Brain microvascular endothelial cell (primary cell): ENCODE measurements at regions not wholly inside any gene's neighbourhood (a gene's known extent, or its start where the extent isn't known, plus 50 kb on each side); places are given as distances from the start of the nearest gene placed in this dataset.

Source experiments
- DNase-seq: peaks from one replicate; pipeline ENCODE4 v3.0.0-alpha.2; 2020
- H3K27ac ChIP-seq: fragments of 250-450 bp; sonication (Bioruptor Pico); 2 replicates; pipeline ENCODE4 v1.5.1; 2020; ENCODE audit warnings: mild to moderate bottlenecking, moderate library complexity
- H3K27me3 ChIP-seq: fragments of 250-450 bp; sonication (Bioruptor Pico); replicated peaks from 2 replicates; pipeline ENCODE4 v1.5.1; 2020; ENCODE audit warnings: mild to moderate bottlenecking
- H3K36me3 ChIP-seq: fragments of 250-450 bp; sonication (Bioruptor Pico); replicated peaks from 2 replicates; pipeline ENCODE4 v1.5.1; 2020; ENCODE audit warnings: mild to moderate bottlenecking
- H3K4me3 ChIP-seq: 2 replicates; pipeline ENCODE4 v1.5.1; 2011; ENCODE audit warnings: low read depth, mild to moderate bottlenecking, control low read depth, low read length, moderate library complexity
- CTCF ChIP-seq: IDR thresholded peaks from 2 replicates; pipeline ENCODE4 v1.5.1; 2011; ENCODE audit warnings: low read depth, mild to moderate bottlenecking, moderate library complexity, low read length, control low read depth, inconsistent platforms; ENCODE audit errors: missing control alignments
- in situ Hi-C: cut with HindIII; loops from 2 replicates; pipeline ENCODE4 v1.10.0; 2017; ENCODE audit warnings: low sequenced_read_pairs, low pct_ligation_motif_present

- no peaks in the 10 kb centered on the region for H3K36me3 ChIP-seq
- no peaks in the 10 kb centered on the region for H3K27me3 ChIP-seq
- TF ChIP-seq CTCF, result no peak
- no peak overlapping the region for H3K27ac ChIP-seq
- DNase-seq, result no peak
- in situ Hi-C loops, result no loop called here
- H3K4me3 ChIP-seq, result no peak overlapping the region
Measured at GRCh38 chr2:792687-793086, 115.5 kb upstream of the TMEM18 start.

- Histone ChIP-seq H3K36me3 (no peaks in the 10 kb centered on the region), H3K27me3 (no peaks in the 10 kb centered on the region), H3K27ac (no peak overlapping the region), H3K4me3 (no peak overlapping the region)
- no peak for DNase-seq
- in situ Hi-C loops, result no loop called here
- no peak for TF ChIP-seq CTCF
Measured at GRCh38 chr2:790634-791245, 113.5 kb upstream of the TMEM18 start.

DNA sequence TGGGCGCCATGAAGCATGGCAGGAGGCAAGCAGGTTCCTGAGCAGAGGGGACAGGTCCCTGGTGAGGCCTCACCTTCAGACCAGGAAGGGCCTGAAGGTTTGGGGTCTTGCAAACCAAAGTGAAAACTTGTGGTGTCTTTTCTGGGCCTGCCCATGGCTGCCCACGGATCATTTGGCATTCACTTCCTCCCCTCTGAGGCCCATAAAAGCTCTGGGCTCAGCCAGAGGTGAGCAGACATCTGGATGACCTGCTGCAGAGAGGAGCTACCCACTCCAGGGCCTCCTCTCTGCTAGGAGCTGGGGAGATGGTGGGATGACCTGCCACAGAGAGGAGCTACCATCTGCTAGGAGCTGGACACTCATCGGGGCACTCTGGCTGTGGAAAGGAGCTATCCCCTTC lies 112.9 kb upstream of the TMEM18 start:
- in situ Hi-C loops, result no loop called here

DNA sequence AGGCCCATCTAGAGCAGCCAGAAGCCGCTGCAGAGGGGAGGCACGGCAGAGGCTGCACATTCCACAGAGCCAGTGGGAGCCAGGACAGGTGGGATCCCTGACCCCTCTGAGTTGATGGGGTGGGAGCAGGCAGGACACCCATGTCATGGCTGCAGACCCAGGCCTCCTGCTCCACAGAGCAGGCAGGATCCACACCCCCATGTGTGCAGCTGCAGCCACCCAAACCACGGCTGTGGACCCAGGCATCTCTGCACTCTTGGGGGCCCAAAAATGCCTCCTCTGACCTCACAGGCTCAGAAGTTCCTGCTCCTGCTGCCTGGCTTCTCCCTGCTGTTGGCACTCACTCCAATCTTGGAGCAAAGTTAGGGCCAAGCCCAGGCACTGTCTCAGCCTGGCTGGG lies 112.3 kb upstream of the TMEM18 start:
- DNase-seq, result no peak
- Histone ChIP-seq H3K36me3 (no peaks in the 10 kb centered on the region), H3K4me3 (no peak overlapping the region), H3K27me3 (no peaks in the 10 kb centered on the region), H3K27ac (no peak overlapping the region)
- no peak for TF ChIP-seq CTCF
- in situ Hi-C loops, result no loop called here

More for the DNA sequence above, 112.9 kb upstream of the TMEM18 start:
- TF ChIP-seq CTCF, result no peak
- Histone ChIP-seq H3K27me3 (no peaks in the 10 kb centered on the region), H3K36me3 (no peaks in the 10 kb centered on the region), H3K27ac (no peak overlapping the region), H3K4me3 (no peak overlapping the region)
- no peak for DNase-seq

GRCh38 chr2:788227-789032 lies 111.2 kb upstream of the TMEM18 start:
- H3K36me3 ChIP-seq, result no peaks in the 10 kb centered on the region
- DNase-seq, result no peak

More at GRCh38 chr2:788227-789032, 111.2 kb upstream of the TMEM18 start:
- in situ Hi-C loops, result no loop called here
- Histone ChIP-seq H3K4me3 (no peak overlapping the region), H3K27me3 (no peaks in the 10 kb centered on the region), H3K27ac (no peak overlapping the region)
- no peak for TF ChIP-seq CTCF
